Nephron (organoid): ENCODE measurements at regions not wholly inside any gene's neighbourhood (a gene's known extent, or its start where the extent isn't known, plus 50 kb on each side); places are given as distances from the start of the nearest gene placed in this dataset.

Experiments
- H3K27ac Mint-ChIP-seq, 3 experiments: 2 replicates each; pipeline ENCODE4 v1.8.0; 2020; ENCODE audit warnings: mixed read lengths in 3 of 3, mild to moderate bottlenecking in 2 of 3, moderate library complexity in 1 of 3
- H3K27me3 Mint-ChIP-seq: 2 replicates; pipeline ENCODE4 v1.8.0; 2021; ENCODE audit warnings: low read depth, mild to moderate bottlenecking, moderate library complexity, mixed read lengths
- H3K36me3 Mint-ChIP-seq: 2 replicates; pipeline ENCODE4 v1.8.0; 2020; ENCODE audit warnings: low read depth, mixed read lengths
- H3K4me1 Mint-ChIP-seq: 2 replicates; pipeline ENCODE4 v1.8.0; 2020; ENCODE audit warnings: mixed read lengths
- H3K4me3 Mint-ChIP-seq, 3 experiments: 2 replicates each; pipeline ENCODE4 v1.8.0; 2020; ENCODE audit warnings: mild to moderate bottlenecking in 3 of 3, mixed read lengths in 3 of 3, moderate library complexity in 2 of 3
- H3K9me3 Mint-ChIP-seq: 2 replicates; pipeline ENCODE4 v1.8.0; 2020; ENCODE audit warnings: mixed read lengths
- CTCF ChIP-seq, 3 experiments: fragments of 200-600 bp; sonication (generic); IDR thresholded peaks; one replicate each; pipeline ENCODE4 v1.5.0; 2021; ENCODE audit warnings: antibody characterized with exemption in 3 of 3; ENCODE audit not compliant: unreplicated experiment in 3 of 3

GRCh38 chr7:156119771-156120170 lies 307.5 kb upstream of the SHH start:
- no peak overlapping the region for H3K4me3 Mint-ChIP-seq
- no peak for TF ChIP-seq CTCF (IDR thresholded peaks at IDR 0.05; ENCODE audit: unreplicated experiment in 3 of 3)
- H3K9me3 Mint-ChIP-seq = no peaks in the 10 kb centered on the region
- no peak overlapping the region for H3K27ac Mint-ChIP-seq
- no peaks in the 10 kb centered on the region for H3K36me3 Mint-ChIP-seq
- H3K4me1 Mint-ChIP-seq = no peaks in the 10 kb centered on the region
- peaks cover 28% of the 10 kb centered on the region for H3K27me3 Mint-ChIP-seq

GRCh38 chr7:156118248-156118645 lies 306.0 kb upstream of the SHH start:
- Mint-ChIP-seq H3K36me3 (no peaks in the 10 kb centered on the region), H3K27ac (no peak overlapping the region), H3K27me3 (peaks cover 36% of the 10 kb centered on the region), H3K4me1 (no peaks in the 10 kb centered on the region), H3K9me3 (no peaks in the 10 kb centered on the region), H3K4me3 (no peak overlapping the region)
- no peak for TF ChIP-seq CTCF (IDR thresholded peaks at IDR 0.05; ENCODE audit: unreplicated experiment in 3 of 3)

- Mint-ChIP-seq H3K27me3 (peaks cover 37% of the 10 kb centered on the region), H3K9me3 (no peaks in the 10 kb centered on the region), H3K4me3 (no peak overlapping the region), H3K27ac (no peak overlapping the region), H3K36me3 (no peaks in the 10 kb centered on the region), H3K4me1 (no peaks in the 10 kb centered on the region)
- TF ChIP-seq CTCF (IDR thresholded peaks at IDR 0.05; ENCODE audit: unreplicated experiment in 3 of 3) = no peak
Observed at GRCh38 chr7:156117542-156118247, 305.4 kb upstream of the SHH start.

- no peaks in the 10 kb centered on the region for H3K4me1 Mint-ChIP-seq
- H3K9me3 Mint-ChIP-seq = no peaks in the 10 kb centered on the region
- no peaks in the 10 kb centered on the region for H3K36me3 Mint-ChIP-seq
- H3K4me3 Mint-ChIP-seq = no peak overlapping the region
- H3K27ac Mint-ChIP-seq = no peak overlapping the region
- H3K27me3 Mint-ChIP-seq = peaks cover 38% of the 10 kb centered on the region
- TF ChIP-seq CTCF (IDR thresholded peaks at IDR 0.05; ENCODE audit: unreplicated experiment in 3 of 3) = no peak
Observed at GRCh38 chr7:156116514-156117215, 304.4 kb upstream of the SHH start.

- no peak overlapping the region for H3K27ac Mint-ChIP-seq
- no peak for TF ChIP-seq CTCF (IDR thresholded peaks at IDR 0.05; ENCODE audit: unreplicated experiment in 3 of 3)
- peaks cover 44% of the 10 kb centered on the region for H3K27me3 Mint-ChIP-seq
- H3K9me3 Mint-ChIP-seq = peaks cover 4% of the 10 kb centered on the region
- H3K4me3 Mint-ChIP-seq = no peak overlapping the region
- H3K36me3 Mint-ChIP-seq = no peaks in the 10 kb centered on the region
- H3K4me1 Mint-ChIP-seq = no peaks in the 10 kb centered on the region
Observed at GRCh38 chr7:156115582-156115981, 303.3 kb upstream of the SHH start.

- peaks cover 41% of the 10 kb centered on the region for H3K27me3 Mint-ChIP-seq
- peaks cover 4% of the 10 kb centered on the region for H3K9me3 Mint-ChIP-seq
- no peak overlapping the region for H3K4me3 Mint-ChIP-seq
- H3K4me1 Mint-ChIP-seq = no peaks in the 10 kb centered on the region
- H3K36me3 Mint-ChIP-seq = no peaks in the 10 kb centered on the region
- no peak for TF ChIP-seq CTCF (IDR thresholded peaks at IDR 0.05; ENCODE audit: unreplicated experiment in 3 of 3)
- H3K27ac Mint-ChIP-seq = no peak overlapping the region
Observed at GRCh38 chr7:156113731-156114130, 301.5 kb upstream of the SHH start.
